Trophoblast cell (in vitro differentiated cells and primary cell): ENCODE measurements at regions not wholly inside any gene's neighbourhood (a gene's known extent, or its start where the extent isn't known, plus 50 kb on each side); places are given as distances from the start of the nearest gene placed in this dataset.
A peak's percentile ranks its signal among the peaks of the same experiment; 100 is the strongest.

Source experiments
- DNase-seq, 2 donors: peaks; one replicate each; pipeline ENCODE4 v3.0.0-alpha.2; 2016
- H2AFZ ChIP-seq: 2 replicates; pipeline ENCODE4 v1.6.1; 2013; ENCODE audit warnings: low read length, moderate library complexity, mild to moderate bottlenecking; ENCODE audit not compliant: insufficient read depth, poor library complexity
- H2AK5ac ChIP-seq: 2 replicates; pipeline ENCODE4 v1.6.1; 2013; ENCODE audit warnings: mild to moderate bottlenecking, low read length
- H2BK120ac ChIP-seq: 2 replicates; pipeline ENCODE4 v1.6.1; 2013; ENCODE audit warnings: low read length, mild to moderate bottlenecking, moderate library complexity; ENCODE audit not compliant: insufficient read depth, poor library complexity
- H2BK12ac ChIP-seq: 2 replicates; pipeline ENCODE4 v1.6.1; 2013; ENCODE audit warnings: mild to moderate bottlenecking, low read length, moderate library complexity
- H2BK5ac ChIP-seq: 2 replicates; pipeline ENCODE4 v1.6.1; 2013; ENCODE audit warnings: low read length, low read depth, moderate library complexity, mild to moderate bottlenecking; ENCODE audit not compliant: poor library complexity
- H3K14ac ChIP-seq: 2 replicates; pipeline ENCODE4 v1.6.1; 2013; ENCODE audit warnings: mild to moderate bottlenecking, low read length
- H3K18ac ChIP-seq: 2 replicates; pipeline ENCODE4 v1.6.1; 2013; ENCODE audit warnings: mild to moderate bottlenecking, low read length
- H3K23ac ChIP-seq: 2 replicates; pipeline ENCODE4 v1.6.1; 2013; ENCODE audit warnings: low read length
- H3K27ac ChIP-seq: 2 replicates; pipeline ENCODE4 v1.5.1; 2013; ENCODE audit warnings: low read depth, mild to moderate bottlenecking, inconsistent platforms, low read length, moderate library complexity
- H3K27me3 ChIP-seq: 2 replicates; pipeline ENCODE4 v1.6.1; 2013; ENCODE audit warnings: inconsistent platforms, mild to moderate bottlenecking, low read length, moderate library complexity; ENCODE audit not compliant: insufficient read depth
- H3K36me3 ChIP-seq, 2 experiments: 1 replicate in 1 of 2; 2 replicates in 1 of 2; pipeline ENCODE4 v1.6.1; 2013; ENCODE audit warnings: low read length in 2 of 2, mild to moderate bottlenecking in 2 of 2, moderate library complexity in 1 of 2; ENCODE audit not compliant: insufficient read depth in 2 of 2, control insufficient read depth in 1 of 2
- H3K4ac ChIP-seq: 2 replicates; pipeline ENCODE4 v1.6.1; 2013; ENCODE audit warnings: low read depth, mild to moderate bottlenecking, low read length, moderate library complexity
- H3K4me1 ChIP-seq, 2 experiments: 1 replicate in 1 of 2; 2 replicates in 1 of 2; pipeline ENCODE4 v1.6.1; 2013; ENCODE audit warnings: low read length in 2 of 2, mild to moderate bottlenecking in 2 of 2, moderate library complexity in 1 of 2; ENCODE audit not compliant: insufficient read depth in 2 of 2, control insufficient read depth in 1 of 2
- H3K4me2 ChIP-seq: 2 replicates; pipeline ENCODE4 v1.6.1; 2013; ENCODE audit warnings: inconsistent platforms, mild to moderate bottlenecking, low read length, moderate library complexity
- H3K4me3 ChIP-seq: 2 replicates; pipeline ENCODE4 v1.5.1; 2013; ENCODE audit warnings: mild to moderate bottlenecking, low read depth, low read length, inconsistent platforms
- H3K79me1 ChIP-seq: one replicate; pipeline ENCODE4 v1.6.1; 2013; ENCODE audit warnings: low read length
- H3K79me2 ChIP-seq: 2 replicates; pipeline ENCODE4 v1.6.1; 2013; ENCODE audit warnings: low read length, mild to moderate bottlenecking; ENCODE audit not compliant: control insufficient read depth, insufficient read depth, poor library complexity
- H3K9ac ChIP-seq: 2 replicates; pipeline ENCODE4 v1.6.1; 2013; ENCODE audit warnings: mild to moderate bottlenecking, low read length
- H3K9me3 ChIP-seq: 2 replicates; pipeline ENCODE4 v1.6.1; 2013; ENCODE audit warnings: low read depth, mild to moderate bottlenecking, control low read depth, inconsistent platforms, low read length; ENCODE audit not compliant: insufficient read depth
- H4K12ac ChIP-seq: 2 replicates; pipeline ENCODE4 v1.6.1; 2013; ENCODE audit warnings: low read depth, mild to moderate bottlenecking, low read length, moderate library complexity
- H4K8ac ChIP-seq: 2 replicates; pipeline ENCODE4 v1.6.1; 2013; ENCODE audit warnings: low read depth, mild to moderate bottlenecking, low read length, moderate library complexity
- H4K91ac ChIP-seq: one replicate; pipeline ENCODE4 v1.6.1; 2013; ENCODE audit warnings: low read depth, mild to moderate bottlenecking, low read length, moderate library complexity
- WGBS: extraction: QIAGEN DNeasy Blood & Tissue Kit; methylation state at CpG from one replicate; pipeline ENCODE4 v1.1.7; 2013; ENCODE audit warnings: missing lambda C conversion rate; ENCODE audit not compliant: insufficient read length, insufficient coverage; ENCODE audit errors: extremely low coverage; 5-methylcytosine and 5-hydroxymethylcytosine counted together

DNA sequence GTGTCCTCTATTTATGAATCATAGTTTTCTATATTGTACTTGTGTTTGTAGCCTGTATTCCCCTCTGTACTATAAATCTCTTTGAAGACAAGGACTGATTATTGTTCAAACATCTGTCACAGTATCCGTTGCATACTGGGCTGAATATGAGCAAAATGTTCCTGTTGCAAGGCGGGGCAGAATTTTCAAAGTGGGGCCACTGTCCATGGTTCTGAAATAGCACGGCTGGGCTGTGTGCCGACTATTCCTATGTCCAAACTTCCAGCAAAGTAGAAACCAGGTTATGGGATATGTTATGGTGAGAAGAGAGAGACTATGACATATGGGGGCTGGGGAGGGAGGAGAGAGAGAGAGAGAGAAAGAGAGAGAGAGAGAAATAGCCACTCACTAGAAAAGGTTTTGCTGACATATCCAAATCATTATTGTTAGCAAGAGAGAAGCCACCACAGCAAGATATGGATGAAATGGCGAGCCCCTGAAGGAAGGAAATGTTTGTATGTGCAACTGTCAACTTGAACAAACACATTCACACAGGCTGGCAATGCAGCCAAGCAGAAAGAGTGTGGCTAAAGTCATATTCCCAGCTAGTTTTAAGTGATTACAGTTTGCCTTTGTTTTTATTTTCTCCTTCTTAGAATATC, 107.0 kb upstream of the GPR12 start:
- Histone ChIP-seq H3K27me3 (no peaks in the 10 kb centered on the region), H4K91ac (no peak overlapping the region), H4K8ac (no peak overlapping the region), H3K4me3 (no peak overlapping the region), H2AFZ (no peak overlapping the region), H2AK5ac (no peak overlapping the region), H3K79me2 (no peaks in the 10 kb centered on the region), H3K23ac (no peak overlapping the region), H2BK12ac (no peak overlapping the region), H2BK120ac (no peak overlapping the region), H3K79me1 (no peaks in the 10 kb centered on the region), H3K9ac (no peak overlapping the region), H2BK5ac (no peak overlapping the region), H3K27ac (no peak overlapping the region), H3K14ac (no peak overlapping the region), H3K9me3 (no peaks in the 10 kb centered on the region), H4K12ac (no peak overlapping the region), H3K36me3 (no peaks in the 10 kb centered on the region), H3K4ac (no peak overlapping the region), H3K18ac (no peak overlapping the region), H3K4me2 (no peak overlapping the region), H3K4me1 (no peaks in the 10 kb centered on the region)
- WGBS, result no CpG with 5 or more reads among the region's 5 CpGs
- DNase-seq, result peak in 1 of 2 donors; percentile 58

DNA sequence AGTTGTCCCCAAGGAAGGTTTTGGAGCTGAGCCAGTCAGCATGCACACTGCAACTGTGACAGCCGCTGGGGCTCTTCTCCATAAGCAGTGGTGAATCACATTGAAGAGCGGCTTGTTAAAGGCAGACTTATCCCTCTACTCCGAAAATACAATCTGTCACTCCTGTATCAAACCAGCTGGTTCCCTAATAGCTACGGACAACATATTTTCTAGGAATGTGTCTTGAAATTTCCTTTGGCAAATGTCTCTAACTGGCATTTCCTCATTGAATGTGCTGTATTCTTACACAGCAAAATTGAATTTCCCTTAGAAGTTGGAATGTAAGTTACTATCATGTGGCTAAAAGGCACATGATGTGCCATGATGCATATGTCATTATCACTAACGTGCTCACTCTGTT, 104.0 kb upstream of the GPR12 start:
- no CpG with 5 or more reads among the region's 5 CpGs for WGBS
- no peak overlapping the region for H3K23ac ChIP-seq
- no peak overlapping the region for H4K91ac ChIP-seq

DNA sequence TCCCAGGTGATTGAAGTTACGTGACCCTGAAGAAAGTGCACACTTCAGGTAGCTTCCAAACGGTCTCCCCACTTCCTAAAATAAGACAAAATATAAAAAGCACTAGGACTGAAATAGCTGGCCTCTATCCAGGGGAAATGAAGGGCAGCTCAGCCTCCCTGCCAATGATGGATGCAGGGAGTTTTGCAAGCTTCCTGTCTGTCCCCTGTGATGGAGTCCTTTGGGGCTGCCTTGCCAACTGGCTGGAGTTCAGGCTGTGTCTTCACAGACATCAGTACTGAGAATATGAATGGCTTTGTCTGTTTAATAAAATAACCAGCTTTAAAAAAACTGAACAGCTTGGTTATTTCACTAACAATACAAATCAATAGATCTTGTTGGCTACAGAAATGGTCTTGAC, 101.4 kb upstream of the GPR12 start:
- Histone ChIP-seq H3K27ac (no peak overlapping the region), H3K79me1 (no peaks in the 10 kb centered on the region), H3K9me3 (no peaks in the 10 kb centered on the region), H3K4me1 (no peaks in the 10 kb centered on the region), H4K91ac (no peak overlapping the region), H2AFZ (no peak overlapping the region), H3K4me2 (no peak overlapping the region), H4K12ac (no peak overlapping the region), H3K14ac (no peak overlapping the region), H2BK5ac (no peak overlapping the region), H3K36me3 (no peaks in the 10 kb centered on the region), H3K18ac (no peak overlapping the region), H3K4ac (no peak overlapping the region), H2BK12ac (no peak overlapping the region), H3K79me2 (no peaks in the 10 kb centered on the region), H3K27me3 (no peaks in the 10 kb centered on the region), H3K9ac (no peak overlapping the region), H4K8ac (no peak overlapping the region), H2AK5ac (no peak overlapping the region), H3K23ac (no peak overlapping the region), H3K4me3 (no peak overlapping the region), H2BK120ac (no peak overlapping the region)
- no peak for DNase-seq
- WGBS, result no CpG with 5 or more reads among the region's 2 CpGs

More for the DNA sequence above, 104.0 kb upstream of the GPR12 start:
- no peak overlapping the region for H4K8ac ChIP-seq
- H4K12ac ChIP-seq, result no peak overlapping the region
- no peak overlapping the region for H3K9ac ChIP-seq
- no peak overlapping the region for H3K4me3 ChIP-seq
- H3K9me3 ChIP-seq, result no peaks in the 10 kb centered on the region
- no peak overlapping the region for H2AFZ ChIP-seq
- H2BK120ac ChIP-seq, result no peak overlapping the region
- no peak overlapping the region for H2AK5ac ChIP-seq
- H2BK12ac ChIP-seq, result no peak overlapping the region
- H3K36me3 ChIP-seq, result no peaks in the 10 kb centered on the region
- H3K27me3 ChIP-seq, result no peaks in the 10 kb centered on the region
- no peak overlapping the region for H3K18ac ChIP-seq
- H3K79me2 ChIP-seq, result no peaks in the 10 kb centered on the region
- no peak overlapping the region for H3K27ac ChIP-seq
- H3K14ac ChIP-seq, result no peak overlapping the region
- no peak for DNase-seq
- no peaks in the 10 kb centered on the region for H3K4me1 ChIP-seq
- no peak overlapping the region for H2BK5ac ChIP-seq
- H3K79me1 ChIP-seq, result no peaks in the 10 kb centered on the region
- no peak overlapping the region for H3K4me2 ChIP-seq
- no peak overlapping the region for H3K4ac ChIP-seq

DNA sequence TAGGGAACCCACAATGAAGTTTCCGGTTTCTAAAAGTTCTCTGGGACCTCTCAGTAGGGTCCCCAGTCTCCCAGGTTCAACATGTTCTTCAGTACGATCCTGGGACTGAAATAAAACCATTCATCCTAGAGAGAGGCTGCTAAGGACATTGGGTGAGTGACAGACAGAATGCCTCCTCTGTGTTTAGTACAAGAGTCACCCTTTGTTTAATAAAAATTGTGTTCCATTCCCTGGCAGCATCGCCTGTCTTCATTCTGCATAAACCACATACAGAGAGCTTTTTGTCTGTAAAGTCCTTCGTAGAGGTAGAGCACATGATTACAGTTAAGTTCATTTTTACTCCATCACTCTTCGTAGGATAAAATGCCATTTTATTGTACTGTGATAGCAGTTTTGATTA, 95.3 kb upstream of the GPR12 start:
- Histone ChIP-seq H4K8ac (no peak overlapping the region), H3K36me3 (no peaks in the 10 kb centered on the region), H3K14ac (no peak overlapping the region), H2AK5ac (no peak overlapping the region), H3K4me2 (no peak overlapping the region), H3K4ac (no peak overlapping the region), H3K27ac (no peak overlapping the region), H3K18ac (no peak overlapping the region), H3K4me1 (peaks cover 0 to 3% of the 10 kb centered on the region in 2 experiments), H2BK120ac (no peak overlapping the region), H3K23ac (no peak overlapping the region), H3K79me2 (no peaks in the 10 kb centered on the region), H4K91ac (no peak overlapping the region), H3K9ac (no peak overlapping the region), H3K9me3 (no peaks in the 10 kb centered on the region), H2BK12ac (no peak overlapping the region), H4K12ac (no peak overlapping the region), H3K27me3 (no peaks in the 10 kb centered on the region), H3K4me3 (no peak overlapping the region), H3K79me1 (no peaks in the 10 kb centered on the region), H2BK5ac (no peak overlapping the region), H2AFZ (no peak overlapping the region)
- no CpG with 5 or more reads among the region's 5 CpGs for WGBS
- DNase-seq, result no peak
